K562 (cell line): ENCODE measurements at regions not wholly inside any gene's neighbourhood (a gene's known extent, or its start where the extent isn't known, plus 50 kb on each side); places are given as distances from the start of the nearest gene placed in this dataset.

ENCODE experiments used
- ATAC-seq: fragments of 200-7000 bp; cut with Tn5 transposase; 3 replicates; pipeline ENCODE4 v1.9.1; 2020; ENCODE audit warnings: moderate library complexity
- BruUV-seq: library from RNA; stranded (reverse); fragments of 400-500 nt; replicated peaks from 2 replicates; lab custom pipeline; 2021; lab: Mats Ljungman, UMichigan
- CTCF ChIA-PET: fragments of 300-600 bp; formaldehyde crosslinking; extraction: SDS; loops from one replicate; lab custom pipeline; 2021; ENCODE audit warnings: low intra/inter-chr PET ratio; lab: Yijun Ruan, JAX
- POLR2A ChIA-PET: fragments of 300-600, 350-650 bp; sonication (Branson Sonifier 250); formaldehyde crosslinking; extraction: SDS; loops from one replicate; lab custom pipeline; 2021; ENCODE audit warnings: antibody characterized with exemption, inconsistent platforms; lab: Yijun Ruan, JAX
- DNase-seq, 4 experiments: peaks; one replicate each; pipeline versions ENCODE4 v3.0.0 to v3.0.0-alpha.2; 2011 to 2018; ENCODE audit warnings: low spot score in 3 of 4, mixed read lengths in 3 of 4; ENCODE audit errors: extremely low read depth in 1 of 4
- FAIRE-seq: peaks from 2 replicates; lab custom pipeline; 2011; peaks lifted over from hg19 to GRCh38; lab: Jason Lieb, UNC
- H2AFZ ChIP-seq: 2 replicates; pipeline ENCODE4 v1.6.0; 2011; ENCODE audit warnings: low read depth, low read length, control low read depth, inconsistent platforms
- H3K27ac ChIP-seq: fragments of 200-600 bp; 3 replicates; pipeline ENCODE4 v1.8.0; 2011; ENCODE audit warnings: low read depth, mild to moderate bottlenecking, control low read depth, inconsistent platforms, low read length, moderate library complexity, mixed read lengths; ENCODE audit errors: extremely low read depth
- H3K27me3 ChIP-seq, 2 experiments: fragments of 300-600 bp in 1 of 2; 2 replicates in 1 of 2; 3 replicates in 1 of 2; pipeline versions ENCODE4 v1.6.0 to v1.8.0; 2011; ENCODE audit warnings: inconsistent platforms in 2 of 2, low read length in 2 of 2, mild to moderate bottlenecking in 1 of 2, mixed read lengths in 1 of 2, moderate library complexity in 1 of 2; ENCODE audit not compliant: control insufficient read depth in 2 of 2, insufficient read depth in 2 of 2
- H3K36me3 ChIP-seq: fragments of 300-600 bp; 3 replicates; pipeline ENCODE4 v1.8.0; 2011; ENCODE audit warnings: mild to moderate bottlenecking, low read length, inconsistent platforms; ENCODE audit not compliant: control insufficient read depth, insufficient read depth
- H3K4me1 ChIP-seq, 2 experiments: fragments of 200-600 bp in 1 of 2; replicated peaks in 1 of 2; 2 replicates in 1 of 2; 3 replicates in 1 of 2; pipeline versions ENCODE4 v1.5.1 to v1.8.0; 2011; ENCODE audit warnings: inconsistent platforms in 2 of 2, low read length in 2 of 2, mild to moderate bottlenecking in 1 of 2, mixed read lengths in 1 of 2, moderate library complexity in 1 of 2; ENCODE audit not compliant: control insufficient read depth in 2 of 2, insufficient read depth in 2 of 2
- H3K4me2 ChIP-seq: 2 replicates; pipeline ENCODE4 v1.6.1; 2011; ENCODE audit warnings: low read length, control low read depth, inconsistent platforms, mixed read lengths; ENCODE audit not compliant: insufficient read depth
- H3K4me3 ChIP-seq: fragments of 200-600 bp; sonication (generic), shearing (Covaris generic); 2 replicates; pipeline ENCODE4 v1.5.1; 2016; ENCODE audit warnings: control low read depth, inconsistent platforms
- H3K79me2 ChIP-seq: fragments of 200-600 bp; 3 replicates; pipeline ENCODE4 v1.8.0; 2011; ENCODE audit warnings: low read length, inconsistent platforms; ENCODE audit not compliant: control insufficient read depth, insufficient read depth
- H3K9ac ChIP-seq, 2 experiments: 2 replicates each; pipeline versions ENCODE4 v1.6.0 to v1.6.1; 2011; ENCODE audit warnings: low read depth in 2 of 2, low read length in 2 of 2, control low read depth in 1 of 2, inconsistent platforms in 1 of 2, mild to moderate bottlenecking in 1 of 2, mixed read lengths in 1 of 2; ENCODE audit not compliant: insufficient read depth in 1 of 2
- H3K9me1 ChIP-seq: one replicate; pipeline ENCODE4 v1.6.0; 2011; ENCODE audit warnings: inconsistent platforms, mild to moderate bottlenecking, low read length, moderate library complexity; ENCODE audit not compliant: control insufficient read depth, insufficient read depth
- H3K9me3 ChIP-seq: replicated peaks from 2 replicates; pipeline ENCODE4 v1.5.1; 2011; ENCODE audit warnings: low read depth, low read length, inconsistent platforms; ENCODE audit not compliant: control insufficient read depth, insufficient read depth
- H4K20me1 ChIP-seq: replicated peaks from 2 replicates; pipeline ENCODE4 v1.6.1; 2011; ENCODE audit warnings: low read length, inconsistent platforms, mixed read lengths; ENCODE audit not compliant: control insufficient read depth, insufficient read depth
- AFF1 ChIP-seq, 2 experiments: fragments of 450-650 bp; IDR thresholded peaks; 2 replicates each; pipeline ENCODE4 v1.6.1; 2018; ENCODE audit warnings: mild to moderate bottlenecking in 2 of 2, low read depth in 1 of 2; ENCODE audit not compliant: partially characterized antibody in 2 of 2
- ATF1 ChIP-seq, 2 experiments: fragments of 450-650 bp in 1 of 2; IDR thresholded peaks; 2 replicates each; pipeline ENCODE4 v1.6.1; 2016; ENCODE audit warnings: missing compliant biosample characterization in 1 of 2, missing genetic modification characterization in 1 of 2
- CEBPG ChIP-seq, 3 experiments: fragments of 200-800 bp in 1 of 3; sonication (Bioruptor generic) in 1 of 3; sonication (generic) in 1 of 3; formaldehyde crosslinking in 1 of 3; IDR thresholded peaks in 2 of 3; conservative IDR thresholded peaks in 1 of 3; 2 replicates each; pipeline versions ENCODE4 v1.6.1 to v1.8.0; 2016 to 2022; ENCODE audit warnings: missing compliant biosample characterization in 2 of 3, missing genetic modification characterization in 2 of 3, mild to moderate bottlenecking in 1 of 3, missing genetic modification reagents in 1 of 3
- DMBX1 ChIP-seq: fragments of 250-450 bp; sonication (Bioruptor Pico); IDR thresholded peaks from 2 replicates; pipeline ENCODE4 v1.8.0; 2022; ENCODE audit warnings: inconsistent platforms, mild to moderate bottlenecking, moderate library complexity, borderline replicate concordance
- FOXO4 ChIP-seq: fragments of 450-650 bp; formaldehyde crosslinking; IDR thresholded peaks from 2 replicates; pipeline ENCODE4 v1.4.0; 2020; ENCODE audit warnings: mild to moderate bottlenecking, moderate library complexity
- NCOA6 ChIP-seq: fragments of 450-650 bp; IDR thresholded peaks from 2 replicates; pipeline ENCODE4 v1.6.1; 2017; ENCODE audit warnings: mild to moderate bottlenecking
- NFYB ChIP-seq: IDR thresholded peaks from 2 replicates; pipeline ENCODE4 v1.6.1; 2011; ENCODE audit warnings: mild to moderate bottlenecking, moderate library complexity; ENCODE audit not compliant: insufficient read length; ENCODE audit errors: extremely low read depth
- POLR2AphosphoS2 ChIP-seq: IDR thresholded peaks from 2 replicates; pipeline ENCODE4 v1.6.1; 2012; ENCODE audit warnings: low read length, improper control_type of control experiment
- USF2 ChIP-seq: sonication (generic); formaldehyde crosslinking; IDR thresholded peaks from 2 replicates; pipeline ENCODE4 v1.5.0; 2020; ENCODE audit warnings: missing genetic modification reagents
- ZFP1 ChIP-seq: fragments of 450-650 bp; formaldehyde crosslinking; IDR thresholded peaks from 2 replicates; pipeline ENCODE4 v1.4.0; 2020; ENCODE audit warnings: mild to moderate bottlenecking, mixed read lengths
- ZNF143 ChIP-seq: sonication (generic); formaldehyde crosslinking; IDR thresholded peaks from 2 replicates; pipeline ENCODE4 v1.9.0; 2022; ENCODE audit warnings: mild to moderate bottlenecking, missing genetic modification reagents
- ZNF507 ChIP-seq: conservative IDR thresholded peaks from 2 replicates; pipeline ENCODE4 v1.6.1; 2017; ENCODE audit warnings: missing genetic modification characterization, missing compliant biosample characterization
- ZNF740 ChIP-seq, 3 experiments: fragments of 200-800 bp in 1 of 3; sonication (Bioruptor generic) in 1 of 3; sonication (generic) in 1 of 3; formaldehyde crosslinking in 1 of 3; IDR thresholded peaks; 2 replicates each; pipeline versions ENCODE4 v1.6.1 to v1.8.0; 2016 to 2022; ENCODE audit warnings: mild to moderate bottlenecking in 2 of 3, missing compliant biosample characterization in 2 of 3, missing genetic modification characterization in 2 of 3, missing genetic modification reagents in 1 of 3
- ZNF785 ChIP-seq: fragments of 250-450 bp; sonication (Bioruptor Pico); IDR thresholded peaks from 2 replicates; pipeline ENCODE4 v1.4.0; 2020; ENCODE audit warnings: mild to moderate bottlenecking
- WGBS: fragments of 100-300 bp; shearing (Covaris generic); methylation state at CpG from one replicate; pipeline ENCODE4 v1.1.6; 2016; ENCODE audit warnings: low coverage, mixed read lengths; ENCODE audit not compliant: insufficient coverage; ENCODE audit errors: missing lambda C conversion rate; 5-methylcytosine and 5-hydroxymethylcytosine counted together
- in situ Hi-C: fragments of 300-500 bp; cut with MboI; formaldehyde crosslinking; loops from 4 replicates; pipeline ENCODE4 v1.15.0; 2018; ENCODE audit warnings: inconsistent platforms, mixed read lengths
- intact Hi-C: fragments of 100-400 bp; cut with micrococcal nuclease; formaldehyde crosslinking; loops from 2 replicates; pipeline ENCODE4 v1.14.2; 2022

DNA sequence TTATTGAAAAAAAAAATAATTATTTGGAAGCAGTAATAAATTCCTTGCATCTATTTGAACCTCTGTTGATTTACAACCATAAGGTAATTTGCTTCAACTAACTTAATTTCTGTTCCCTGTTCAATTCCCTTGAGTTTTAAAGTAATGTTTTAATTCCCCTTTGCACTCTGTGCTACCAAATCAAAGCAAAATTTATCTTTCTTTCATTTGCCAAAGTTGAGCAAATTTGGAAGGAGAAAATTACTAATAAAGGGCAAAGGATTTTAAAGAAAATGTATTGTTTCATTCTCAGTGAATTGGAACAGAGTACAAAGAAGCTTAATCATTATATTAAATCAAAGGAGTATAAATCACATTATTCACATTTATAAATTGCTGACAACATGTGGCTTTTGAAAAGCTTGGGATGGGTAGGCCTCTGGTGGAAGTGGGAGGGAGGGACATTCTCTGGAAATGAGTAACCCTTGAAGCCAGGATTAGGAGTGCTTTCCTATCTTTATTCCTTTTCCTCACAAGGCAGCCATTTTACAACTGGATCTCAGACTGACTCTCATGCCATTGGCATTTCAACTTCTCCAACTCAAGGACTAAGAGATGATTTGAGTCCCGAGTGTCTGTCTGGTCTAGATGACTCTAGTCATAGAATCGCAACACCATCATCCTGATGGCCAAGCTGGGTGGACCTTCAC lies 331.6 kb upstream of the DUSP10 start:
- Histone ChIP-seq H3K4me1 (no peaks in the 10 kb centered on the region), H2AFZ (no peak overlapping the region), H3K36me3 (no peaks in the 10 kb centered on the region), H4K20me1 (no peaks in the 10 kb centered on the region), H3K9ac (no peak overlapping the region), H3K9me3 (no peaks in the 10 kb centered on the region; the same call in 1 of the 2 replicates), H3K27me3 (no peaks in the 10 kb centered on the region), H3K4me3 (no peak overlapping the region), H3K79me2 (no peaks in the 10 kb centered on the region), H3K27ac (no peak overlapping the region), H3K9me1 (no peaks in the 10 kb centered on the region), H3K4me2 (no peak overlapping the region)
- ATAC-seq (no peak), DNase-seq (no peak), FAIRE-seq (no peak)
- intact Hi-C loops (no loop called here), in situ Hi-C loops (no loop called here)
- ChIA-PET POLR2A (no interaction called here), CTCF (no interaction called here)
- 3% methylated on average over 2 of the region's 2 CpGs for WGBS
- BruUV-seq = no TSS peak
- TF ChIP-seq CEBPG (CRISPR knock-in tag; IDR thresholded peaks at IDR 0.05) (no peak), CEBPG (tag; conservative IDR thresholded peaks at IDR 0.05 in 1 of 2, IDR thresholded peaks at IDR 0.05 in 1 of 2) (no peak), ZNF785 (CRISPR knock-in tag) (no peak), AFF1 (IDR thresholded peaks at IDR 0.05; ENCODE audit: low read depth in 1 of 2, partially characterized antibody in 2 of 2) (no peak), NFYB (no peak), ZFP1 (CRISPR knock-in tag) (no peak), USF2 (CRISPR knock-in tag) (no peak), ATF1 (CRISPR knock-in tag; IDR thresholded peaks at IDR 0.05) (no peak), ATF1 (tag; IDR thresholded peaks at IDR 0.05) (no peak), NCOA6 (no peak), ZNF507 (tag) (no peak), ZNF740 (CRISPR knock-in tag; IDR thresholded peaks at IDR 0.05) (no peak), ZNF740 (tag; IDR thresholded peaks at IDR 0.05) (no peak), ZNF143 (no peak), FOXO4 (CRISPR knock-in tag) (no peak), POLR2AphosphoS2 (no peak), DMBX1 (no peak)
